ENCODE measurements at regions not wholly inside any gene's neighbourhood (a gene's known extent, or its start where the extent isn't known, plus 50 kb on each side); places are given as distances from the start of the nearest gene placed in this dataset.
"Not testable (repeated sequence)": the region's sequence is repeated elsewhere in the genome, so short reads cannot be mapped to it uniquely, and the experiment has no call there.

DNA sequence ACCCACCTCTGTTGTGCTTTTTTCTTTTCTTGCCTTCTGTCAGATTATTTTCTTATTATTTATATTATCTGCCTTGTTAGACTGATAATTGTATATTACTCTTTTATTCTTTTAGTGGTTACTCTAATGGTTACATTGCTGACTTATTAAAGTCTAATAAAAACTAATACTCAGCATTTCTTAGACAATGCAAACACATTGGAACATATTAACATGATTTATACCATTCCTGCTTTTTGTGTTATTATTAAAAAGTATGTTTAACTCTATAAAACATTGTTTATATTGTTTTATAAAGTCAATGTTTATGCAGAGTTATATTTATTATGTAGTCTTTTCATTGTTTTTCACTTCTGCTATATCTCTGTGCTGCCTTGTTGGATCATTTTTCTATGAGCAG is 68.0 kb upstream of the CACNA2D1 start:
- FAIRE-seq (no peak), DNase-seq (ENCODE audit: insufficient read length, low spot score) (no peak)
- no peak for TF ChIP-seq POLR2A (IDR thresholded peaks at IDR 0.05; ENCODE audit: low read depth, low read length)

DNA sequence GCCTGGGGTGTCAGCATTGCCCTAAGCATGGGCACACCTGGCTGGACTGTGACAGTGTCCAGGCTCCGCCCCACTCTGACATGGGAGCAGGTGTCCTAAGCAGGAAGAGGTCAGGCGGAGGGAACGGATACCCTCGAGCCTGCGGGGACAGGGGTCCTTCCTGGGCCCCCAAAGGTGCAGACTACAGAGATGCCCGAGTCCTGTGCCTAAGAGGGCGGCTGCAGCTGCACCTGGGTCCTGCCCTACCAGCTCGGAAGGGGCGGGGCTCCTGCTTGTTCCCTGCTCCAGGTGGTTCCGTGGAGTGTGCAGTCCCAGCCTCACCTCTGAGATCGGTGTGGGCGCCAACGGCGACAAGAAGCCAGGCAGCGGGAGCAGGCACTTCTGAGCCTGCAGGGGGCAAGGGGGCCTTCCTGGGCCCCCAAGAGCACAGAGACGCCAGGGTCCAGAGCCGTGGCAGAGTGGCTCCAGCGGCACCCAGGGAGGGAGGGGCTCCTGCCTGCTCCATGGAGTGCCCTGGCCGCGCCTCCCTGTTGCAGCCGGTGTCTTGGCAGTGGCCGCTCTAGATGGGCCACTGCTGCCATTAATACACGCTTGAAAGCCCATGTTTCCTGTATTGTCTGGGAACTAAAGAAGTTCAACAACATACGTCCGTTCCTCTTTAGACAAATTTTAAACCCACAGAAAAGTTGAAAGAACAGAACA is 64.5 kb upstream of the CACNA2D1 start:
- no peak for DNase-seq (ENCODE audit: insufficient read length, low spot score)
- no peak for FAIRE-seq
- TF ChIP-seq POLR2A (IDR thresholded peaks at IDR 0.05; ENCODE audit: low read depth, low read length): no peak

DNA sequence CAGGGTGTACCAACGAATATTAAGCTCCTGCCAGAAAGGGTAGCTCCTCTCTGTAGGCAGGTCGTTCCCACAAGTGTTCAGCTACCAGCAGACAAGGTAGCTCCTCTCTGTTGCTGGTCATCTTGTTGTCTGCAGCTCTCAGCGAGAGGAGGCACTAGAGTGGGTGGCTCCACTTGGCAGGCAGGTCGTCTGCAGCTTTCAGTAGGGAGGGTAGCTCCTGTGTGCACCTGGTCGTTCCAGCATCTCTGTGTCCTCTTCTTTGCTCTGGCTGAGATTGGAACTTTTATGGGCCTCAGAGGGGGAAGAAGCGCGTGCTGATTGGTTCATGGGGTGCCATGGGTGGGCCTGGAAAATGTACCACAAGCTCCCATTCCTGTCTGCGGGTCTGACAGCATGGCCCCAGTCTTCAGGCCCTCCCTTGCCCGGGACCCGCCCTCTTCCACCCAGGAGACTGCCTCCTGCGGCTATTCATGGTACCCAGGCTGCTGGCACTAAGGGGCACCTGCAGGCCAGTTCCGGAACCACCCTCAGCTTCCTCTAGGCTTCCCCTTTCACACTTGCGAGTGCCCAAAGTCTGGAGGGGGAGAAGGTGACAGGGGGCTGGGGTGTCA is 63.9 kb upstream of the CACNA2D1 start:
- DNase-seq (ENCODE audit: insufficient read length, low spot score) (no peak), FAIRE-seq (no peak)
- no peak for TF ChIP-seq POLR2A (IDR thresholded peaks at IDR 0.05; ENCODE audit: low read depth, low read length)

DNA sequence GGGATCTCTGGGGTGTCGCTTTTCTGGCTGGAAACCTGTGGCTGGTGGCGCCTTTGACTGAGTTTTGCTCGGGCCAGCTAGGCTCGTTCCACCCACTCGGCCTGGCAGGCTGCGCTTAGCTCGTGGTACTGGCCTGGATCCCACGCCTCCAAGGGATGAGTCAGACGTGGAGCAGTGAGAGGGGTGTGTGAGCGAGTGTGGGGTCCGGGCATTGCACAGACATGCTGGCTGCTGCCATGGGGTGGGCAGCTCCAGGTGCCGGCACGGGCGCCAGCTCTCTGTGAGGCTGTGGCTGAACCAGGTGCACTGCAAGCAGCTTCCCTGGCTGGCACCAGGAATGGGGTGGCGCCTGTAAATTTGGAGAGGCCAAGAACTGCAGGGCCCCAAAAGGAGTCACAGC is 63.1 kb upstream of the CACNA2D1 start:
- DNase-seq (ENCODE audit: insufficient read length, low spot score) (no peak), FAIRE-seq (no peak)
- no peak for TF ChIP-seq POLR2A (IDR thresholded peaks at IDR 0.05; ENCODE audit: low read depth, low read length)

DNA sequence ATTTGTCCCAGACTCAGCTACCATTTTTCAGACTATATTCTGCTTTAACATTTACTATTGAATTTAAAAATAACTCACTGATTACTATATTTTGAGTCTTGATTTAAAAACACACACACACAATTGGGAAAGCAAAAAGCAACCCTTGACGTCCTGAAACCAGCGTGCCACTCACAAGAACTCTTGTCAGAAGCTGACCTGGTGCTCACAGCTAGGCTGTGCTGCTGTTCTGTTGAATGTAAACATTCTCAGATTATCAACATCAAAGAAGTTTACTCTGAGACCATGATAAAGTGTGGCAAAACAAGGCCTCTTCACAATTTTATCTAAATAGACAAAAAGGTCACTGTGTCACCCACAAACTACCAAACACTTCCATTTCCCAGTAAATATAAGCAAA is 62.6 kb upstream of the CACNA2D1 start:
- TF ChIP-seq POLR2A (IDR thresholded peaks at IDR 0.05; ENCODE audit: low read depth, low read length): no peak
- DNase-seq (ENCODE audit: insufficient read length, low spot score): no peak
- FAIRE-seq: no peak

DNA sequence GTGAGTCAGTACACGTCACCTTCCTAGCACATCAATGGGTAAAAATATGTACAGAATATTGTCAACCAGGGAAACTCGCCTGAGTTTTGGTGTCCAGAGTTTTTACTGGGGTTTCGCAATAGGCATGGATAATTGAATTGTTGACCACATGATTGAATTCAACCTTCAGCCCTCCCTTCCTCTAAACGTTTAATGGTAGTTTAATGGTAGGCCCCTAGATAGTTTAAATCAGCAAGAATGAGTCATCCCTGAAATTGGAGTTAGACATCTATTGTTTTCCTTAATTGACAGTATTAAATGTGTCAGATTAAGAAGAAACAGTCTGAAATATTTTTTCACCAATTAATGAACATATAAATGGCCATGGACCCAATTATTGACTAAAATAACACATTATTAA is 57.8 kb upstream of the CACNA2D1 start:
- DNase-seq (ENCODE audit: insufficient read length, low spot score) (no peak), FAIRE-seq (no peak)
- no peak for TF ChIP-seq POLR2A (IDR thresholded peaks at IDR 0.05; ENCODE audit: low read depth, low read length)

DNA sequence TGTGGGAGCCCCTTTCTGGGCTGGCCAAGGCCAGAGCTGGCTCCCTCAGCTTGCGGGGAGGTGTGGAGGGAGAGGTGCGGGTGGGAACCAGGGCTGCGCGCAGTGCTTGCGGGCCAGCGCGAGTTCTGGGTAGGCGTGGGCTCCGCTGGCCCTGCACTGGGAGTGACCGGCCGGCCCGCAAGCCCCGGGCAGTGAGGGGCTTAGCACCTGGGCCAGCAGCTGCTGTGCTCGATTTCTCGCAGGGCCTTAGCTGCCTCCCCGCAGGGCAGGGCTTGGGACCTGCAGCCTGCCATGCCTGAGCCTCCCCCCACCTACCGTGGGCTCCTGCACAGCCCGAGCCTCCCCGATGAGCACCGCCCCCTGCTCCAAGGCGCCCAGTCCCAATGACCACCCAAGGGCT is 56.0 kb upstream of the CACNA2D1 start:
- not testable (repeated sequence) for DNase-seq (ENCODE audit: insufficient read length, low spot score); FAIRE-seq

DNA sequence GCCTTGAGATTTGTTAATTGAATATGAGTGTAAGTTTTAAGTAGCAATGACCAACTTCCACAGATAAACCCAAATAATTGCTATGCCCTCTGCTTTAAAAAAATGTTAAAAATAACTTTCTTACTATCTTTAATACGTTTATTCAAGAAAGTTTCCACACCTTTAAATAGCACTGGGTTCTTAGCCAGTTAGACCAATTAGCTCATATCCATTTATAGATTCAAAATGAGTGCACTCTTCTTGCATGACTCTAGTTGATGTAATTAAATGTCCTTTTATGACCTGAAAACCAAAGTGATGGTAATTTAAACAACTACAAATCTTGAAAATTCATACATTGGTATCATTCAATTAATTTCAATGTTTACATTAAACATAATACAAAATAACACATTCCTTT is 50.8 kb upstream of the CACNA2D1 start:
- FAIRE-seq (no peak), DNase-seq (ENCODE audit: insufficient read length, low spot score) (no peak)
- TF ChIP-seq POLR2A (IDR thresholded peaks at IDR 0.05; ENCODE audit: low read depth, low read length): no peak
